PC-9 (cell line): ENCODE measurements at regions not wholly inside any gene's neighbourhood (a gene's known extent, or its start where the extent isn't known, plus 50 kb on each side); places are given as distances from the start of the nearest gene placed in this dataset.

Experiments used
- EZH2 ChIP-seq: fragments of 200-600 bp; sonication (generic); IDR thresholded peaks from 2 replicates; pipeline ENCODE4 v1.8.0; 2017; ENCODE audit warnings: antibody characterized with exemption, low read depth
- TF ChIP-seq, protein P1 (sequence below): fragments of 200-600 bp; sonication (generic); conservative IDR thresholded peaks from 2 replicates; pipeline ENCODE4 v1.6.1; 2017; ENCODE audit warnings: mixed run types, antibody characterized with exemption, mild to moderate bottlenecking, moderate library complexity

DNA sequence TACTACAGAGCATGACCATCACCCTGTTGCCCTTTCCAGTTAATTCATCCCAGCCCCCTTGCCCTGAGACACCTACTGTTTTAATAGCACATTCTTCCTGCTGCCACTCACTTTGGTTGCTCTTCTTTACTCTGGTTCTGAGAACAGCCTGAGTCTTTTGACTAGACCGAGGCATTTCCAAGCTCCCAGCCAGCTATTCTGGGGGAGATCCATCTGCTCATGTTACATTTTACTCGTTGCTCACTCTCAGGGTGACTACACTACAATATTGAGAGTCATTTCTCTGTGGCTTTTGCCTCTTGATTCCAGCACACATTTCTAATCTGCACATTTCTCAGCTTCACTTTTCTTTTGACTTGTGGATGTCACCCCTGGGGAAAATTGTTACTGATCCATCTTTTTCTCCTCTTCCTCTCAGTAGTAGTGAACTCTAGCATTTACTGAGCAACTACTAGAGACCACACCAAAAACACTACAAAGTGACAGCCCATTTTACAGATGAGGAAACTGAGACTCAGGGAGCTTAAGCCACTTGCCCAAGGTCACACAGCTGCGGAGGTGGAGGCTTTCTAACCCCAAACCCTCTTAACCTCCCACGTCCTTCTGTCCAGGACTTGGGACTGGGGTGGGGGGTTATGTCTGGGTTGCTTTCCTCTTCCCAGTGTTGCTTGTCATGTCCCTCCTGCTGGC, 117.8 kb downstream of the C11orf91 start:
- no peak for TF ChIP-seq EZH2
- TF ChIP-seq, protein P1, sequence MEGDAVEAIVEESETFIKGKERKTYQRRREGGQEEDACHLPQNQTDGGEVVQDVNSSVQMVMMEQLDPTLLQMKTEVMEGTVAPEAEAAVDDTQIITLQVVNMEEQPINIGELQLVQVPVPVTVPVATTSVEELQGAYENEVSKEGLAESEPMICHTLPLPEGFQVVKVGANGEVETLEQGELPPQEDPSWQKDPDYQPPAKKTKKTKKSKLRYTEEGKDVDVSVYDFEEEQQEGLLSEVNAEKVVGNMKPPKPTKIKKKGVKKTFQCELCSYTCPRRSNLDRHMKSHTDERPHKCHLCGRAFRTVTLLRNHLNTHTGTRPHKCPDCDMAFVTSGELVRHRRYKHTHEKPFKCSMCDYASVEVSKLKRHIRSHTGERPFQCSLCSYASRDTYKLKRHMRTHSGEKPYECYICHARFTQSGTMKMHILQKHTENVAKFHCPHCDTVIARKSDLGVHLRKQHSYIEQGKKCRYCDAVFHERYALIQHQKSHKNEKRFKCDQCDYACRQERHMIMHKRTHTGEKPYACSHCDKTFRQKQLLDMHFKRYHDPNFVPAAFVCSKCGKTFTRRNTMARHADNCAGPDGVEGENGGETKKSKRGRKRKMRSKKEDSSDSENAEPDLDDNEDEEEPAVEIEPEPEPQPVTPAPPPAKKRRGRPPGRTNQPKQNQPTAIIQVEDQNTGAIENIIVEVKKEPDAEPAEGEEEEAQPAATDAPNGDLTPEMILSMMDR = no peak
